Activated CD4-positive, alpha-beta T cell treated with anti-CD3 and anti-CD28 coated beads, Interleukin-2, amount 50 U/mL, for 48 hours (primary cell): ENCODE measurements at regions not wholly inside any gene's neighbourhood (a gene's known extent, or its start where the extent isn't known, plus 50 kb on each side); places are given as distances from the start of the nearest gene placed in this dataset.

Source experiments
- DNase-seq, 2 experiments: peaks; one replicate each; pipeline ENCODE4 v3.0.0-alpha.2; 2020

DNA sequence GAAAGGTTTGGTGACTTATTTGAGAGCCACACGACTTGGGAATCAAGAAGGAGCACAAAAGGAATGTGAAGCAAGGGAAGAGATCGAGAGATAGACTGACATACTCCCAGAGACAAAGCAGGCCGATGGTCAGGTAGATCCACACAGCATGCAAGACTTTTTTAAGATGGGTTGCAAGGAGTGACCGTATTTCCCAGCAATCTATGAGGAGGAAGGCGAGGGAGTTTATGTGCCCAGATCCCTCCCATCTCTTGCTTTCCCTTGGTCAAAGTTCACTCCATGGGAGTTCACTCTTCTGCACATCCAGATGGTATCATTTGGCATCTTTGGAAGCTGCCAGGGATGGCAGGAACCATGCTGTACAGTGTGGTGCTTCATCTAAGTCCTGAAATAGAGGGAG is 148.9 kb downstream of the RMI1 start:
- no peak for DNase-seq

DNA sequence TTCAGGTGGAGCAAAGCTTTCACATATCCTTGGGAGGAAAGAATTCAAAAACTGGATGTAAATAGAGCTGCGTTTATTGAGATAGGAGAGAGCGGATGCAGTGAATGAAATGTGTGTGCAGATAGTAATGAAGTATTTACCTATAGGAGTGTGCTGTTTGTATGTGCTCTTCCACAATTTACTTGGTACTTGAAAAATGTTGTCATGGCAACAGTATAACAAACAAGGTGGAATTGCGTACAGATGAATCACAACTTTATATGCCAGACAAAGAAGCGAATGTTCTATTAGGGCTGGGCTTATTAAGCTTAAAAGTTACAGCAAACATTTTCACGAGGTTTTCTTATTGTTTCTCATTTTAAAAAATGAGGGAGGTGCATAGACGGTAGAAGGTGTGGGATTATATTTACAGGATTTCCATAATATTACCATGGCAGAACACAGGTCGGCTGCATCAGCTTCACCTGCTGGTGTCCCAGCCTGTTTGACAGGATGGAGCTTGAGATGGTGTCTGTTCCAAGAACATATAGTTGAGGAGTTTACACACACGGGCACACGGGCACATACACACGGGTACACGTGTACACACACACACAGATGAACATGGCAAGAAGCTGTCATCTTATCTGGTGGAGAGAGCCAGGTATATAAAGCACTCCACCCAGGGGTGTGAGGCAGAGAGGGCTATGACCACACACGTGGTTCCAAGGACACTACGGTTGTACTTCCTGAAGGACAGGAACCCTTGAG is 155.7 kb downstream of the RMI1 start:
- no peak for DNase-seq

DNA sequence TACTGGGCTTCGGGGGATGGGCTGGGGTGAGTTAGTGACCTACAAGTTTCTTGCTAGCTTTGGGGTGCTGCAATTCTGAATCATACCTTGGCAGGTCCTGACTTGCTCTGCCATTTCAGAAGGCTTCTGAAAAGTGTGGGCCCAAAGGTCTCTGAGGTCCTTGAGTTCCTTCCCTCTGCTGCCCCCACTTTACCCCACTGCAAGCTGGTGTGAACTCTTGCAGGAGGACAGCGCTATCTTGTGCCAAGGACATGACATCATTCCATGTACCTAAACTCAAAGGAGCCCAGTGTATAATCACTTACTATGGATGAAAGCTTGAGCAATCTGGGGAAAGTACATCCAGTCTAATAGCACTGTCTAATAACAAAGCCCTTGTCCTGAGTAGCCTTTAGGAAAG is 157.4 kb downstream of the RMI1 start:
- DNase-seq: no peak

DNA sequence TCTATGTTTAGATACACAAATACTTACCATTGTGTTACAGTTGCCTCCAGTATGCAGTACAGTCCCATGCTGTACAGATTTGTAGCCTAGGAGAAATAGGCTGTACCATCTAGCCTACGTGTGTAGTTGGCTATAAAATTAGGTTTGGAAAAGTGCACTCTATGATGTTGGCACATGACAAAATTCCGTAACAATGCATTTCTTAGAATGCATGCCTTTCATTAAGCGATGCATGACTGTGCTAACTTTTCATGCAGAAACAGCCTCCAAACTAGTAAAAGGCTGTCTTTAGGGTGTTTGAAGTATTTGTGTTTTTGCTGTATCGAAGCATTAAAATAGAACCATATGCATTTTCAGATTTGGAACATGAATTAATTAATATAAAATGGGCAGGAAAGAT is 157.9 kb downstream of the RMI1 start:
- DNase-seq: no peak

DNA sequence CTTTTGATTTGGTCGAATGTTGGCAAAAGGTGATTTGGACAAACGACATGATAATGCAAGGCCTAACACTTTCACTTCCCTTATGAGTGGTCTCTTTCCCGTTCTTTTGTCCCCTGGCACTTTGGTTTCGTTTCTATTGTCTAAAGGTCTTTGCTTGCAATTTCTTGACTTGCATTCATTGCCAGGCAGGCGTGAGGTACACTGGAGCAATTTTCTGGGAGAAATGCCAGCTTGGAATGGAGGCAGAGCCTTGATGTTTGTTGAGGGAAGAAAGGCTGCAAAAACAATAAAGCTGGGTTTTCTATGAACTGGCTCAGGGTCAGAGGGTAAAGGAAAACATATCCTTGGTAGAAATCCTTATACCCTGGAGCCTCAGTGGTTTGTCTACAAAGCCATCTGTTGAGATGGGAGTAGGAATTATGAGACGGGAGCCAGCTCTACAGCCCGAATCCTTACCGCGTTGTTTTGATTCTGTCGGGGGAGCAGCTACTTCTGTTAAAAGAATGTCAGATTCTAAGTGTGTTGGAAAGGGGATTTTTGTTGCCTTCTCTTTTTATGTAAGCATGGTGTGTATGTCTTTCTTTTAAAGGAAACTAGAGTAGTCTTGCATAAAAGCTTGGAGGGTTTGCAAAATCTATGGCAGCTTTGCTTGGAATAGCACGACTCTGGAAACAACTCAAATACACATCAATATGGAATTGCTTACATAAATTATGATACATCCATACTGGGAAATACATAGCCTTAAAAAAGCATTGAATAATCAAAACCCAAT is 158.9 kb downstream of the RMI1 start:
- no peak for DNase-seq

DNA sequence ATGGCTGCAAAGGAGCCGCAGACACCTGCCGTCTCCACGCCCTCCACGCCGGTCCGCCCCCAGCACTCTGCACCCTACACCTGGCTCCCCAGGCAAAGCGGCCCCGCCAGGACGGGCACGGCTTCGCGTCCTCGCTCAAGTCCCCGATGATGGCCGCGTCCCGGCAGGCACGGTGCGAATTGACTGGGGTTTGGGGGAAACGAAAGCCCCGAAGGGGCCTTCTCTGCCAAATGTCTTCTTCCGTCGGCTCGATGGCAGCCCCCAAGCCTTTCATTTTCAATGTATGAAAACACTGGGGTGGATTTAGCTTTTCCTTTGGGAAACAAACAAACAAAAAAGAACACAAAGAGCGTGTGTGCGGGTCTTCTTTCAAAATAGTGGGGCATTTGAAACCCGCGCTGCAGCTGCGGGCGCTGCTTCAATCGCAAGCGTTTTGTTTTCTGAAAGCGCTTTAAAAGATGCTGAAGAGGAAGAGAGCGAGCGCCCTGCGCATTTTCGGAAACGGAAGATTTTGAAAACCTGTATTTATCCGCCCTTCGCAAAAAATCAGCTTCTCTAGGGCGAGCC is 160.0 kb downstream of the RMI1 start:
- DNase-seq: peak; percentile 3 to 10

DNA sequence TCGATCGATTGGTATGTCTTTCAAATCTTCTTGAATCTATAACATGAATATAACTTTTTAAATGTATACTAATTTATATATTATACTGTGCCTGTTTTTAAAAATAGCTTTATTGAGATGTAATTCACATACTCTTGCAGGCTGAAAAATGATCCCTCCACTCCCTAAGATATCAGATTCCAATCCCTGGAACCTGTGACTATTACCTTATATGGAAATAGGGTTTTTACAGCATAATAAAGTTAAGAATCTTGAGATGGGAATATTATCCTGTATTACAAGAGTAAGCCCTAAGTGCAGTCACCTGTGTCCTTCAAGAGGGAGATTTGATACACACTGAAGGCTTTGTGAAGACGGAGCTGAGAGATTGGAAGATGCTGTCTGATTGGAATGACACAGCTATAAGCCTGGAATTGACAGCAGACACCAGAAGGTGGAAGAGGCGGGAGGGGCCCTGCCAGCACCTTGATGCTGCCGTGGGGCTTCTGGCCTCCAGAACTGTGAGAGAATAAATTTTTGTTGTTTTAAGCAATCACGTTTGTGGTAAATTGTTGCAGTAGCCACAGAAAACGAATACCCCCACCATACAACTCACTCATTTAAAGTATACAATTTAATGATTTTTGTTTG is 161.3 kb downstream of the RMI1 start:
- no peak for DNase-seq

DNA sequence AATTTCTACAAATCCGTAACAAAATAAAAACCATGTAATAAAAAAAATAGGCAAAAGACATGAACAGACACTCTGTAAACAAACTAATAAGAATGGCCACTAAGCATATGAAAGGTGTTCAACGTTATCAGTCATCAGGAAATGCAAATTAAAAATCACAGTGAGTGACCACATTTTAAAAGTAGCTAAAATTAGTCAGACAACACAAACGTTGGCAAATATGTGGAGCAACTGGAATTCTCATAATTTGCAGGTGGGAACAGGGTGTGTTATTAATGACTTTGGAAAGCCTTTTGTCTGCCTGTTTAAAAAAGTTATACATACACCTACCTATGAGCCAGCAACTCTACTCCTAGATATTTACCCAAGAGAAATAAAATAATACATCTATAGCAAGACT is 164.4 kb downstream of the RMI1 start:
- DNase-seq: no peak

DNA sequence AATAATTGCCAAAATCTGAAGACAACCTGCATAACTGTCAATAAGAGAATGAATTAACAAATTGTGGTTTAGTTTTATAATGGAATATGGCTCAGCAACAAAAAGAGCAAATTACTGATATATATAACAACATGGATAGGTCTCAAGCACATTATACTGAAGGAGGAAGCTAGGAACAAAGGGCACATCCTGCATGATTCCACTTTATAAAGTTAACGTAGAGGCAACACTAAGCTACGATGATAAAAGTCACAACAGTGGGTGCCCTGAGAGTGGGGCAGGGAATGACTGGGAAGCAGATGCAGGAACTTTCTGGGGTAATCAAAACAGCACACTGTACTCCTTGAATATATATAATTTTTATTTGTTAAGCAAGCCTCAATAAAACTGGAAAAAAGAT is 165.2 kb downstream of the RMI1 start:
- no peak for DNase-seq

DNA sequence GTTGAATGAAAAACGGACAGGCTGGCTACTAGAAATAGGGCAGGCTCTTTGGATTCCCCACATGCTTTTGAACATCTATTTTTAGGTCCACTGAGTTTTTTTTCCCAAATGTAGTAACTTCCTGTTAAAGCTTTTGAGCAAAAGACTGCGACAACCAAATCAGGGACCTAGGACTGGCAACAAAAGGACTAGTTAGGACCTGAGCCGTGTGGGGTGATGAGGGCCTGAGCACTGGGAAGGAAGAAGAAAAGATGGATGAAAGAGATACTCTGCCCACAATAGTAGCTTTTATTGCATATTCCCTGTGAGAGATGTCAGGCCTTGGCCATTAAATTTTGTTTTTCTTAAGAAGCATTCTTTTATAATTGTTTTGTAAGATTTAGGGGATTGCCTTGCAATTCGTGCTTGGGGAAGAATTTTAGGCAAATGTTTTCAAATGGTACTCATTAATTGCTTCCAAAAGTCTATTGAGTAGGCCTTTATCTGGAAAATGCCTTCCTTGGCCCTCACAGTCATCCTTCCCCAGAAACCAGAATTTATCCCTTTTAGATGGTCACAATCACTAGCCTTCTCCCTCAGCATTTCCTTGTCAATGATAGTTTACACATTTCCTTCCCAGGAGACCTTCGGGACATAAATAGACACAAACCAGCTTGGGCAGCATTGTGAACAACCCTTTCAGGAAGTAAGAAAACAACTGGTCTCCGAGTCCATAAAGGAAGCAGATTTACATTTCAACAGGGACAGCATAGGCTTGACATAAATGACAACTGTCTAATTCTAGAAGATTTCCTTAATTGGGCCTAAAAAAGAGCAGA is 166.5 kb downstream of the RMI1 start:
- no peak for DNase-seq

DNA sequence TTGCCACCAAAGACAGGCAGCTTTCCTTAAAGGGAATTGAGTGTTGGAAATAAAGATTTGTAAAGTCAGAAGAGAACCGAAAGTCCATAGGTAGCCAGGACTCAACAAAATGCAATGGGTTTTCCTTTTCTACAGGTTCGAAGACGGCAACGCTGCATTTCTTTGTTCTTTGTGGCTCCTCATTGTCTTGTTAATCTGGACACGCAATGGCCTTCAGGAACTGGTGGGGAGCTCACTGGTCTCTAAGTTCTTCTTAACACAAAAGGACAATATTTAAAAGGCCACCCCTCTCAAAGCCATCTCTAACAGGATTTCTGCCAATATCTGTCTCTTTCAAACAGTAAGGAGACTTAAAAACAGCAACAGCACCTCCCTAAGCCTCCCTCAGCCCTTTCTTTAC is 170.6 kb downstream of the RMI1 start:
- DNase-seq: no peak

DNA sequence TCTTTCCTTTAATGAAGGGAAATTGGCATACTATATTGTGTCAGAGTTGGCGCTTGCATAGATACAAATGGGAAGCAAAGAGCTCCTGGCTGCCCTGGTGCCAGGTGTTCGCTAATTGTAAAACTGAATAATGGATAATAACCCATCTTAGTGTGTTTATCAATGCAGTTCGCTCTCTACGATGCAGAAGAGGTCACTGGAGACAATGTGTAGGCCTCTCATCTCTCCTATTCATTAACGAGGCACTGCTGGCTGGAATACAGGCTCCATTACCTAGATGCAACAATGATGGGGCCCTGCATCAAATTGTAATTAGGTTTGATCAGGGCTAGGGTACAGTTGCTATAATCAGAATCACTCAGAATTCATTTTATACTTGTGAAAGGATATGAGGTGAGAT is 171.0 kb downstream of the RMI1 start:
- DNase-seq: no peak

DNA sequence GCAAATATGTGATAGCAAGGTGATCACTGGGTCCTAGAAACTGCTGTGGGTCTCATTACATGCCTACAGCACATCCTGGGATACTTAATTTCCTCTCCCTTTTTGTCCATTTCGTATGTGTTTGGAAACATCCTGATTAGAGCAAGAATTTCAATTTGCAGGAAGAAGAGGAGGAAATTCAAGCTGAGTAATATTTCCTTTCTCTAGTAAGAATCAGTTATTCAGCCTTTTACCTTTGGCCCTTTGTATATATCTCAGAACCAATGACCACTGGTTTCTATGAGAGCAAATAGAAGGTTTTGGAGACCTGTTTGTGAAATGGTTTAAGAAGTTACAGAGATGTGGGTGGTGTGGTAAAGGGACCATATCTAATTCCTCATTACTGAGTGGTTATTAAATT is 171.6 kb downstream of the RMI1 start:
- DNase-seq: no peak

DNA sequence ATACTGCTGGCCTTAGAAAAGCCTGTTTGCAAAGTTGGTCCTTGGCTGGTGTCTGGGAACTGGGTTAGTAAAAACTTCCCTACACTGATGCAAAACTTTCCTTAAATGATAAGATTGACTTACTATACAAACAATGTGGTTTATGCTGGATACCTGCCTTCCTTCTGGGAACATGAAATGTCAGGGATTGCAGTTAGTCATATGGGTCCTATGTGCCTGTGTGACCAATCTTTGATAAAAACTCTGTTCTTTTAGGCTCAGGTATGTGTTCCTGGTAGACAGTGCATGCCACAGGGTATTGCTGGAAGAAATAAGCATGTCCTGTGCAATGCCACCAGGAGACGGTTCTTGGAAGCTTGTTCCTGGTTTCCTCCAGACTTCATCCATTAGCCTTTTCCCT is 173.3 kb downstream of the RMI1 start:
- no peak for DNase-seq

DNA sequence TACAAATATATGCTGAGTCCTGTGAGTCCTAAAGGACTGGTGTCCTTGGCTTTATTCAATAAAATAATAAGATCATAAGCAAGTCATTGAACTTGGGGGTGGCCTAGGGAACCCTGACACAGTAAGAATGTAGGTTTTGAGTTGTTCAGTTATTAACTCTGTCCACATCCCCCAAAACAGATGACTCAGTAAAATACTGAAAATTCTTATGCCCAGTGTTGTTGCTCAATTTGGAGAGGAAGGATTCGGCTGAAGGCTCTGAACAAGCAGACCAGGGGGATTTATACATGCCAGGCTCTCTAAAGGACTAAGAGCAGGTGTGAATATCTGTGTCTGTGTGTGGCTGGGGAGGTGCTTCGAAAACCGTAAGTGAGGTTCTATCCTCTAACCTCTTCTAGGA is 173.7 kb downstream of the RMI1 start:
- DNase-seq: no peak

DNA sequence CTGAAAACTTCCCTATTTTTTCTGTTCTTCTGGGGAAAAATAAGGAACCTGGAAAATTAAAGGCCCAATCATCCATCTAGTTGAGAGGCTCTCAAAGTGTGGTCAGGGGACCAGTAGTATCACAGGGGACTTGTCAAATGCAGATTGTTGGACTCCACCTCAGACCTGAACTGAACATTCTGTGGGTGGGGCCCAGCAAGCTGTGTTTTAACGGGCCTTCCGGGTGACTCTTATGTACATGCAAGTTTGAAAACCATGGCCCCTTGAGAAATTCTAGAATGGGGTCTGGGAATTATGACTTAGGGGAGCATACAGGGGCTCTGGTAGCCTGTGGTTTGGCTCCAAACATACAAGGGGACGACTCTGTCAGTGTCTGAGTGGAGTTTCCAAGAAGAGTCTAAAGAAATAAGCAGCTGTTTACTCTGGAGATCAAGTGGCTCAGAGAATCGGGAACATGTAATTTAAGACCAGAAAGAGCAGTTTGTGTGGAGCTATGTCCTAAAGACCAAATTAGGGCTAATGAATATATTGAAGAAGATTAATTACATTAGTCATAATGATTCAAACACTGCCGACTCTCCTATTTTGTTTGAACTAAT is 177.4 kb downstream of the SLC28A3 start:
- DNase-seq: no peak

DNA sequence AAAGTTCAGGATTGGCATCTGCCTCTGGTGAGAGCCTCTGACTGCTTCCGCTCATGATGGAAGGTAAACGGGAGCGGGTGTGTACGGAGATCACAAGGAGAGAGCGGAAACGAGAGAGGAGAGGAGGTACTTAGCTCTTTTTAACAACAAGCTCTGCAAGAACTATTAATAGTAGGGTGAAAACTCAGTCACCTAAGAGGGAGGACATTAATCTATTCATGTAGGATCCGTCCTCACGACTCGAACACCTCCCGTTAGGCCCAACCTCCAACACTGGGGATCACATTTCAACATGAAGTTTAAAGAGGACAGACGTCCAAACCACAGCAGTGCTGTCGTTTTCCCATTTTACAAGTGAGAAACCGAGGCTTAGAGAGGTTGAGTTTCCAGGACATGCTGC is 173.7 kb downstream of the SLC28A3 start:
- DNase-seq: no peak

DNA sequence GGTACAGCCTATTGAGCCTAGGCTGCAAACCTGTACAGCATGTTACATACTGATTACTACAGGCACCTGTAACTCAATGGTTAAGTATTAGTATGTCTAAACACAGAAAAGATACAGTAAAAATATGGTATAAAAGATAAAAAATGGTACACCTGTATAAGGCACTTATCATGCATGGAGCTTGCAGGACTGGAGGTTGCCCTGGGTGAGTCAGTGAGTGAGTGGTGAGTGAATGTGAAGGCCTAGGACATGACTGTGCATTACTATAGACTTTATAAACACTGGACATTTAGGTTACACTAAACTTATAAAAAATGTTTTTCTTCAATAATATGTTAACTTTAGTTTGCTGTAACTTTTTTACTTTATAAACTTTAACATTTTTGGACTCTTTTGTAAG is 171.3 kb downstream of the SLC28A3 start:
- no peak for DNase-seq

DNA sequence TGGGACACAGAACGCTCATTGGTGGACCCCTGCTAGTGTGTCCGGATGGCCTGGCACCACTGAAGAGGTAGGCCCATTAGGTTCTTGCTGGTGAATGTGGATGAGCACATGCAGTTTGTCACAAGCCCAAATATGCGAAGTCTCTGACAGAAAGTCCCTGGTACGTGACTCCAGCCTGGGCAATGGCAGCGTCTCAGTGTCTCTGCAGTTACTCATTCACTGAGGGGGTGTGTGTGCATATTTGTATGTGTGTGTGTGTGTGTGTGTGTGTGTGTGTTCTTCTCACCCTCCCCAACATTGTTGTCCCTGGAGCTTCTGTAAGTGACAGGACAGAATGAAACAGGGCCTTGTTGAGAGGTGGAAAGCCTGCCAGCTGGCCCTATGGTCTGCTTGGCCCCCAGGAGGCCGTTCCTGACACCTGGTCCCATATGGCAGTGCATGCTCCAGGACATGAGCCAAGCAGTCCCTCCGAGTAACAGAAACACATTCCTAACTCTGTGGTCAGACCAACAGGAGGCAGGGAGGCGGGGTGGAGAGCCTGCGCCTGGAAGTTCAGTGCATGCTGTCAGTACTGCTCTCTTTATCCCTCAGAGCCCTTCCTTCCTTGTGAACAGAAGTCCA is 169.9 kb downstream of the SLC28A3 start:
- no peak for DNase-seq

DNA sequence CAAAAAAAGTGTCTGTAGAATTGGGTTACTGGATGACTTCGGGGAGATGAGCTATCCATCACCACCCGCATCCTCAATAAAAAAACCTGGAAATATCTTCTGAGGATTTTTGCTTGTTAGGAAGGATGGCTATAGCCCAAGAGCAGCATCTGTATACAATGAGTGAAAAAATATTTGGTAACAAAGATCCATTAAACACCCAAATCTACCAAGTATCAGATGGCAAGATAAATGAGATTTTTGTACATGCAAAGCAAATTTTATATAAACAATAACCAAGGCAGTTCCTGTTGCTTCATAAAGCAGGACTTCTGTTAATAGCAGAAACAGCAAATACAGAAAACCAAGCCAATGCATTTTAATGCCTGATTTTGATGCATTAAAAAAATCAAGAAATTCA is 166.6 kb downstream of the SLC28A3 start:
- DNase-seq: no peak

DNA sequence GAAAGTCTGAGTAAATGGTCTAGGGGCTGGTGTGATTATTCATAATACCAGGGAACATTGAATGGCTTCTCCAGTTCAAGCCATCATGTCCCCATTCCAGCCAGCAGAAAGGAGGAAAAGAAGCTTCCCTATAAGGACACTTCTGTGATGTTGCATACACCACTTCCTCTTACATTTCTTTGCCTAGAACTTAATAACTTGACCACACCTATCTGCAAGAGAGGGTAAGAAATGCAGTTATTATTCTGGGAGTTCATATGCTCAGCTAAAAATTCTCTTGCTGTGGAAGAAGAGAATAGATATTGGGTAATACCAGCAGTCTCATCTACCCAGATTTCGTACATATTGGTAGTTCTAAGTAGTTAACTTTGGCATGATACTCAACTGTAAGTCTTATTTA is 166.1 kb downstream of the SLC28A3 start:
- DNase-seq: no peak

DNA sequence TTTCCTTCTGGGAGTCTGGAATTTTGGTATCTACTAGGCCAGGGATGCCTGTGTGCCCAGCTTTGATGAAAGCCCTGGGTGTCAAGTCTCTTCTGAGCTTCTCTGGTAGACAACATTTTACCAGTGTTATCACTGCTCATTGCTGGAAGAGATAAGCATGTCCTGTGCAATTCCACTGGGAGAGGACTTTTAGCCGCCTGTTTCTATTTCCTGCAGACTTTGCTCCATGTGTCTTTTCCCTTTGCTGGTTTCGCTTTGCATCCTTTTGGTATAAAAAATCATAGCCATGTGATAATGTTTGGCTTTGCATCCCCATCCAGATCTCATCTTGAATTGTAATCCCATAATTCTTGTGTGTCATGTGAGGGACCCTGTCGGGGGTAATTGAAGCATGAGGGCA is 163.2 kb downstream of the SLC28A3 start:
- no peak for DNase-seq
